ENCODE measurements at regions not wholly inside any gene's neighbourhood (a gene's known extent, or its start where the extent isn't known, plus 50 kb on each side); places are given as distances from the start of the nearest gene placed in this dataset.

- no peak overlapping the region for H3K27ac ChIP-seq (replicated peaks in 1 of 4)
- 62% methylated on average over 5 of the region's 5 CpGs for WGBS
- TF ChIP-seq POLR2A (IDR thresholded peaks at IDR 0.05; ENCODE audit: low read depth) (no peak), EP300 (IDR thresholded peaks at IDR 0.05) (no peak), POLR2AphosphoS5 (IDR thresholded peaks at IDR 0.05) (no peak)
- TF ChIP-seq, protein P1, sequence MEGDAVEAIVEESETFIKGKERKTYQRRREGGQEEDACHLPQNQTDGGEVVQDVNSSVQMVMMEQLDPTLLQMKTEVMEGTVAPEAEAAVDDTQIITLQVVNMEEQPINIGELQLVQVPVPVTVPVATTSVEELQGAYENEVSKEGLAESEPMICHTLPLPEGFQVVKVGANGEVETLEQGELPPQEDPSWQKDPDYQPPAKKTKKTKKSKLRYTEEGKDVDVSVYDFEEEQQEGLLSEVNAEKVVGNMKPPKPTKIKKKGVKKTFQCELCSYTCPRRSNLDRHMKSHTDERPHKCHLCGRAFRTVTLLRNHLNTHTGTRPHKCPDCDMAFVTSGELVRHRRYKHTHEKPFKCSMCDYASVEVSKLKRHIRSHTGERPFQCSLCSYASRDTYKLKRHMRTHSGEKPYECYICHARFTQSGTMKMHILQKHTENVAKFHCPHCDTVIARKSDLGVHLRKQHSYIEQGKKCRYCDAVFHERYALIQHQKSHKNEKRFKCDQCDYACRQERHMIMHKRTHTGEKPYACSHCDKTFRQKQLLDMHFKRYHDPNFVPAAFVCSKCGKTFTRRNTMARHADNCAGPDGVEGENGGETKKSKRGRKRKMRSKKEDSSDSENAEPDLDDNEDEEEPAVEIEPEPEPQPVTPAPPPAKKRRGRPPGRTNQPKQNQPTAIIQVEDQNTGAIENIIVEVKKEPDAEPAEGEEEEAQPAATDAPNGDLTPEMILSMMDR (IDR thresholded peaks at IDR 0.05) = no peak
- no peaks in the 10 kb centered on the region for H3K36me3 ChIP-seq
- intact Hi-C loops (cut with DNase I) = no loop called here
- H3K9me3 ChIP-seq = no peaks in the 10 kb centered on the region
- H3K4me1 ChIP-seq = peaks cover 4 to 23% (median 14%) of the 10 kb centered on the region in 4 donors
- H3K4me3 ChIP-seq = no peak overlapping the region
- DNase-seq (ENCODE audit: extremely low spot score) = no peak
- H3K27me3 ChIP-seq = no peaks in the 10 kb centered on the region
Measured at GRCh38 chr1:216888731-216889130, 165.5 kb upstream of the ESRRG start.

DNA sequence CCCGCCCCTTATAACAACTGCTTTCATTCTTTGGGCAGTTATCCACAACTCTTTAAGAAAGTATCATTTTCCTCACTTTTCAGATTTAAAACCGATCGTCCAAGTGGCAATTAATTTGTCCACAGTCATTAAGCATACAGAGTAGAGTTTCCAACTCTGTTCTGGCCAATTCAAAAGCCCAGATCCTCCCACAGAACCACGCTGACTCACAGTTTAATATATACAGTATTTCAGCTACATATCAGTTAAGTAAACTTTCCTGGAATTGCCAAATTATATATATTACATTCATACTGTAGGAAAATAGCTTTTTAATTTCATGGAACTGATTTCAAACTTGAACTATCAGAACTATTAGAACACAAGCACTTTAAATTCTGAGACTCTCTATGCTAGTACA, 163.8 kb upstream of the ESRRG start:
- TF ChIP-seq, protein P1 (IDR thresholded peaks at IDR 0.05) = no peak
- TF ChIP-seq POLR2AphosphoS5 (IDR thresholded peaks at IDR 0.05) (no peak), POLR2A (IDR thresholded peaks at IDR 0.05; ENCODE audit: low read depth) (no peak), EP300 (IDR thresholded peaks at IDR 0.05) (no peak)
- no peak for DNase-seq (ENCODE audit: extremely low spot score)
- intact Hi-C loops (cut with DNase I) = no loop called here
- no peaks in the 10 kb centered on the region for H3K27me3 ChIP-seq
- H3K36me3 ChIP-seq = no peaks in the 10 kb centered on the region
- H3K4me3 ChIP-seq = no peak overlapping the region
- H3K27ac ChIP-seq (replicated peaks in 1 of 4) = no peak overlapping the region
- no peaks in the 10 kb centered on the region for H3K9me3 ChIP-seq
- 59% methylated on average over 4 of the region's 4 CpGs for WGBS
- peaks cover 0 to 19% (median 13%) of the 10 kb centered on the region in 4 donors for H3K4me1 ChIP-seq

- Histone ChIP-seq H3K36me3 (no peaks in the 10 kb centered on the region), H3K27ac (replicated peaks in 1 of 4) (peak overlapping the region in 2 of 4 donors; percentile 28 to 47), H3K27me3 (no peaks in the 10 kb centered on the region), H3K4me3 (no peak overlapping the region), H3K4me1 (peaks cover 0 to 19% (median 13%) of the 10 kb centered on the region in 4 donors), H3K9me3 (no peaks in the 10 kb centered on the region)
- no peak for DNase-seq (ENCODE audit: extremely low spot score)
- no peak for TF ChIP-seq POLR2A (IDR thresholded peaks at IDR 0.05; ENCODE audit: low read depth)
- TF ChIP-seq, protein P1 (IDR thresholded peaks at IDR 0.05) = no peak
- TF ChIP-seq POLR2AphosphoS5 (IDR thresholded peaks at IDR 0.05) = no peak
- TF ChIP-seq EP300 (IDR thresholded peaks at IDR 0.05) = no peak
- intact Hi-C loops (cut with DNase I) = no loop called here
- 39% methylated on average over 2 of the region's 2 CpGs for WGBS
Measured at GRCh38 chr1:216884614-216885229, 161.5 kb upstream of the ESRRG start.

DNA sequence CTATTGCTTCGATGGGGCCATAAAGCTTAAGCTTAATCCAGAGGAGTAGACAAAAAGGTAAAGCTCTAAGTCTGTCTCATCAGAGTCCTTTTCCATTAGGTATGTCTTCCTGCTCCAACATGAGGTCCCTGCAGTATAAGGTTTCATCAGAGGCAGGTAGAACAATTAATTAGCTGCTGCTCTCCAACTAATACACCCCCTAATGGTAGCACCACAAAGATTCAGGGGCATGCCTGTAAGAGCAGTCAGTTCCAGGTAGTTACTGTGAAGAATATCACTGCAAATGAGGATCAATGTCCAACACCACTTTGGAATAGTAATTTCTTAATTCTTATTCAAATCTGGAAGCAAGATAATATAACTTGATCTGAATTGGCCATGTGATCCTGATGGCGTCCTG, 160.3 kb upstream of the ESRRG start:
- TF ChIP-seq, protein P1 (IDR thresholded peaks at IDR 0.05) = no peak
- TF ChIP-seq EP300 (IDR thresholded peaks at IDR 0.05) (no peak), POLR2AphosphoS5 (IDR thresholded peaks at IDR 0.05) (no peak), POLR2A (IDR thresholded peaks at IDR 0.05; ENCODE audit: low read depth) (no peak)
- DNase-seq (ENCODE audit: extremely low spot score) = no peak
- Histone ChIP-seq H3K36me3 (no peaks in the 10 kb centered on the region), H3K4me3 (no peak overlapping the region), H3K27me3 (no peaks in the 10 kb centered on the region), H3K4me1 (peaks cover 0 to 19% (median 6%) of the 10 kb centered on the region in 4 donors), H3K27ac (replicated peaks in 1 of 4) (no peak overlapping the region), H3K9me3 (no peaks in the 10 kb centered on the region)
- WGBS = 86% methylated on average over 2 of the region's 2 CpGs
- intact Hi-C loops (cut with DNase I) = no loop called here

DNA sequence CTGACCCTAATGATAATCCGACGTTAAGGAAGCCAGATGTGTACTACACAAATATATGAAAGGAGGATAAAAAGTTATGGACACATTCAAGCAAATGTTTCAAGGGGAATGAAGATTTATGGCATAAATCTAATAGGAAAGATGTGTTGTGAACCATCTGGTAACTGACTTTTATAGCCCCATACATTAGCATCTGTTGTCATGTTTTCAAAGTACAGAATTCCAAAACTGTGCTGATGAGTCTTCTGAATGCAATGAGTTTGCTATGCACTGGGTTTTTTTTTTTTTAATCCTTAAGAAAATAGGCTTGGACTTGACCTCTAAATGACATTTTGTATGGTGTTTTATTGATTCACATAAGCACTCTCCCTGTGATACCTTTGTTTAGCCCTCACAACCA, 158.5 kb upstream of the ESRRG start:
- no peak for DNase-seq (ENCODE audit: extremely low spot score)
- Histone ChIP-seq H3K27ac (replicated peaks in 1 of 4) (no peak overlapping the region), H3K27me3 (no peaks in the 10 kb centered on the region), H3K4me3 (no peak overlapping the region), H3K9me3 (no peaks in the 10 kb centered on the region), H3K4me1 (peaks cover 0 to 12% (median 5%) of the 10 kb centered on the region in 4 donors), H3K36me3 (no peaks in the 10 kb centered on the region)
- WGBS = 83% methylated on average over 2 of the region's 2 CpGs
- intact Hi-C loops (cut with DNase I) = no loop called here
- TF ChIP-seq POLR2A (IDR thresholded peaks at IDR 0.05; ENCODE audit: low read depth) (no peak), POLR2AphosphoS5 (IDR thresholded peaks at IDR 0.05) (no peak), EP300 (IDR thresholded peaks at IDR 0.05) (no peak)
- TF ChIP-seq, protein P1 (IDR thresholded peaks at IDR 0.05) = no peak
